AG04449 (cell line): ENCODE measurements at regions not wholly inside any gene's neighbourhood (a gene's known extent, or its start where the extent isn't known, plus 50 kb on each side); places are given as distances from the start of the nearest gene placed in this dataset.
"Not testable (repeated sequence)": the region's sequence is repeated elsewhere in the genome, so short reads cannot be mapped to it uniquely, and the experiment has no call there.

ENCODE experiments used
- CTCF ChIA-PET: fragments of 350-600 bp; formaldehyde crosslinking; extraction: SDS; loops from one replicate; lab custom pipeline; 2021; ENCODE audit warnings: antibody characterized with exemption; lab: Yijun Ruan, JAX
- POLR2A ChIA-PET: fragments of 400-600, 350-600 bp; formaldehyde crosslinking; extraction: SDS; loops from one replicate; lab custom pipeline; 2020; ENCODE audit warnings: antibody characterized with exemption, inconsistent platforms; lab: Yijun Ruan, JAX
- DNase-seq: peaks from one replicate; pipeline ENCODE4 v3.0.0-alpha.2; 2010; ENCODE audit warnings: low read depth, low spot score
- H3K4me3 ChIP-seq: 2 replicates; pipeline ENCODE4 v1.5.1; 2011; ENCODE audit warnings: low read depth, mild to moderate bottlenecking, control low read depth, low read length
- TF ChIP-seq, protein P1 (sequence below): IDR thresholded peaks from one replicate; pipeline ENCODE4 v1.5.1; 2011; ENCODE audit warnings: mild to moderate bottlenecking, moderate library complexity, low read length, control low read depth, inconsistent platforms; ENCODE audit not compliant: insufficient read depth; ENCODE audit errors: missing control alignments

DNA sequence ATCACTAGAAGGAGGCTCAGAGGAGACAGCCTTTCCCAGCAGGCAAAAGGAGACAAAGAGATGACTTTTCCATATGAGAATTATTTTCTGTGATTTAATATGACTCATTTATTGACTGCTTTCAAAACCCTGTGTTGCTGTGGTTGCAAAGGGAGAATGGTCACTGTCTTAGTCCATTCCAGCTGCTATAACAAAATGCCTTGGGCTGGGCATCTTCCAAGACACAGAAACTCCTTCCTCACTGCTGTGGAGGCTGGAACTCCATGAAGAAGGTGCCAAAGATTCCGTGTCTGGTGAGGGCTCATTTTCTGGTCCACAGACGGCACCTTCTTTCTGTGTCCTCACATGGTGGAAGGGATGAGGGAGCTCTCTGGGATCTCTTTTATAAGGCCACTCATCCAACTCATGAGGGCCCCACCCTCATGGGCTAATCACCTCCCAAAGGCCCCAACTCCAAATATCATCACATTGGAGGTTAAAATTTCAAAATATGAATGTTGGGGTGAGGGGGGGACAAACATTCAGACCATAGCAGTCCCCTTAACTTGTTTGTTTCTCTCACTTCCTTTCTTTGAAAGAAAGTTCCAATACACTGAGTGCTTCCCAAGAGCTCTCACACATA lies 252.1 kb upstream of the RAB4A start:
- TF ChIP-seq, protein P1, sequence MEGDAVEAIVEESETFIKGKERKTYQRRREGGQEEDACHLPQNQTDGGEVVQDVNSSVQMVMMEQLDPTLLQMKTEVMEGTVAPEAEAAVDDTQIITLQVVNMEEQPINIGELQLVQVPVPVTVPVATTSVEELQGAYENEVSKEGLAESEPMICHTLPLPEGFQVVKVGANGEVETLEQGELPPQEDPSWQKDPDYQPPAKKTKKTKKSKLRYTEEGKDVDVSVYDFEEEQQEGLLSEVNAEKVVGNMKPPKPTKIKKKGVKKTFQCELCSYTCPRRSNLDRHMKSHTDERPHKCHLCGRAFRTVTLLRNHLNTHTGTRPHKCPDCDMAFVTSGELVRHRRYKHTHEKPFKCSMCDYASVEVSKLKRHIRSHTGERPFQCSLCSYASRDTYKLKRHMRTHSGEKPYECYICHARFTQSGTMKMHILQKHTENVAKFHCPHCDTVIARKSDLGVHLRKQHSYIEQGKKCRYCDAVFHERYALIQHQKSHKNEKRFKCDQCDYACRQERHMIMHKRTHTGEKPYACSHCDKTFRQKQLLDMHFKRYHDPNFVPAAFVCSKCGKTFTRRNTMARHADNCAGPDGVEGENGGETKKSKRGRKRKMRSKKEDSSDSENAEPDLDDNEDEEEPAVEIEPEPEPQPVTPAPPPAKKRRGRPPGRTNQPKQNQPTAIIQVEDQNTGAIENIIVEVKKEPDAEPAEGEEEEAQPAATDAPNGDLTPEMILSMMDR = no peak
- ChIA-PET CTCF (no interaction called here), POLR2A (no interaction called here)
- no peak overlapping the region for H3K4me3 ChIP-seq
- no peak for DNase-seq

- CTCF ChIA-PET = no interaction called here
- POLR2A ChIA-PET = no interaction called here
- DNase-seq = no peak
- no peak overlapping the region for H3K4me3 ChIP-seq
- TF ChIP-seq, protein P1 = no peak
These were observed 251.1 kb upstream of the RAB4A start for GRCh38 chr1:229019663-229020271.

DNA sequence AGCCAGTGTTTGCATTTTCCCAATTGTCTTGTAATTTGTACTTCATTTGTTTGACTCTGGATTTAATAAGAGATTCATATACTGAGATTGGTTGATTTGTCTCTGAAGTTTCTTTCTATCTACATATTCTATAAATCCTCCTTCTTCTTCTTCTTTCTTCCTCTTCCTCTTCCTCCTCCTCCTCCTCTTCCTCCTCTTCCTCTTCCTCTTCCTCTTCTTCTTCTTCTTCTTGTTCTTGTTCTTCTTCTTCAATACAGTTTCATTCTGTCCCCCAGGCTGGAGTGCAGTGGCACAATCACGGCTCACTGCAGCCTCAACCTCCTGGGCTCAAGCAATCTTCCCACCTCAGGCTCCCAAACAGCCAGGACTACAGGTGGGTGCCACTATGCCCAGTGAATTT lies 249.9 kb upstream of the RAB4A start:
- DNase-seq, POLR2A ChIA-PET, CTCF ChIA-PET, H3K4me3 ChIP-seq: not testable (repeated sequence)

- DNase-seq = no peak
- CTCF ChIA-PET = no interaction called here
- POLR2A ChIA-PET = no interaction called here
- H3K4me3 ChIP-seq = no peak overlapping the region
- TF ChIP-seq, protein P1 = no peak
These were observed 248.1 kb upstream of the RAB4A start for GRCh38 chr1:229022595-229023333.

DNA sequence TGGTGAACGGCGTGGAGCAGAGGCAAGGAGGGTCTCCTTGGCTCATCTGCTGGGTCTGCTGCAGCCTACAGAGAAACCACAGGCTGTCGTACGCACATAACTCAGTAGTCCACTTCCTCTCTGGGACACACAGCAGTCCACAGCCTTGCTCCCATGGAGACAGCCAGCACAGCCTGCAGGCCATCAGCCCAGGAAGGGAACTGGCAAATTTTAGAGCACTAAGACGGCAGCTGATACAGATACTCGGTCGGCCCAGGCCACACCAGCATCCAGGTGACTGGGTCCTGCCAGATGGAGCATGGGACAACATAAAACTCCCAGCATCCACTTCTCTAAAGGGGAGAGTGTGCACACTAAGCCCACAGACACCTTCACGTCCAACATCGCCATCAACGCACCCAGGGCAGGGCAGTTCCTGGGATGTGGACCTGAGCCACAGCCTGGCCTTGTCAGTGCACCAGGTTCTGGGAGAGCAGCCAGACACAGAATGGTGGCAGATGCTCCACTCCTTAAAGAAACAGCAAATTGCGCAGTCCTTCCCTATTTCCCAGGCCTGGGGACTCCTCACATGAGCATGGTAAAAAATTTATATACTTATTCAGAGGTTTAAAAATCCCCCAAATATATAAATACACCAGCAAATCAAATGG lies 247.1 kb upstream of the RAB4A start:
- H3K4me3 ChIP-seq = no peak overlapping the region
- TF ChIP-seq, protein P1 = no peak
- DNase-seq = no peak
- ChIA-PET POLR2A (no interaction called here), CTCF (no interaction called here)

DNA sequence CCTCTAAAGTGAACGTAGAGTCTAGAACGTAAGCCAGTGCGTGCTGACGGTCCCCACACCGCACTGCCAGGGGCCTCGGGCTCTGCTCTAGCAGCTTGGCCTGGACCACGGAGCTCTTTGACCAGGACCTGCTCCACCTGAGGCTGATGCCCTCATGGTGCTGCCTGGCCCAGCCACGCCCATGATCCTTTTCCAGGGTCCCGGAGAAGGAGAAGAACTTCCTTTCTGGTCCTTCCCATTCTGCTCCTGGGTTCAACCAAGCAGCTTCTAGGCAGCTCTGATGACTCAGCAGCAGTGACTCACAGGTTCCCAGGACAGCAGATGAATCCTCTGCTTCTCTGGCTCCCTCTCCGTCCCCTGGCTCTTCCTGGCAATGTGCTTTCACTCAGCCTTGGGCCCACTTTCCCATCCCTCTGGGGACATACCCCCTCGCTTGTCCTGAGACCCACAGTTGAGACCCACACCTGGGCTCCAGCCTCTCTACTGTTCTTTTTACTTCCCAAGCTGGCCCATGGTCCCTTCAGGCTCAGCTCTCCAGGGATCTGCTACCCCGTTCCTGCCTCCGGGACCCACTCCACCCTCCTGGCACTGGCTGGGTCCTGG lies 246.3 kb upstream of the RAB4A start:
- POLR2A ChIA-PET = no interaction called here

More for the DNA sequence above, 246.3 kb upstream of the RAB4A start:
- CTCF ChIA-PET = interaction anchor here (0.9 kb wide), 1 partner anchor 10 kb away, joined by 3 read pairs; no protein-coding TSS in a partner anchor
- no peak overlapping the region for H3K4me3 ChIP-seq
- DNase-seq = peak; percentile 28
- TF ChIP-seq, protein P1 = no peak
